ENCODE measurements at regions not wholly inside any gene's neighbourhood (a gene's known extent, or its start where the extent isn't known, plus 50 kb on each side); places are given as distances from the start of the nearest gene placed in this dataset.

GRCh38 chr2:116645155-116645554 is 1169.3 kb upstream of the DDX18 start:
- Histone ChIP-seq H3K36me3 (ENCODE audit: control insufficient read depth in 2 of 2, insufficient read depth in 2 of 2, low read length in 1 of 2) (no peaks in the 10 kb centered on the region), H3K4me1 (ENCODE audit: control insufficient read depth in 2 of 2, insufficient read depth in 2 of 2, low read length in 2 of 2) (no peaks in the 10 kb centered on the region), H3K27ac (ENCODE audit: low read depth in 1 of 2, low read length in 1 of 2) (no peak overlapping the region), H3K9me3 (ENCODE audit: control insufficient read depth in 2 of 2, insufficient read depth in 1 of 2, low read length in 1 of 2) (no peaks in the 10 kb centered on the region), H3K27me3 (ENCODE audit: control insufficient read depth in 2 of 2, insufficient read depth in 1 of 2, low read length in 1 of 2) (no peaks in the 10 kb centered on the region), H3K4me3 (ENCODE audit: low read length in 2 of 2) (no peak overlapping the region)
- 86% methylated on average over 1 of the region's 1 CpG for WGBS
- no peak for DNase-seq (ENCODE audit: low read depth in 6 of 9, low spot score in 9 of 9)

GRCh38 chr2:116668691-116669090 is 1145.8 kb upstream of the DDX18 start:
- H3K36me3 ChIP-seq (ENCODE audit: control insufficient read depth in 2 of 2, insufficient read depth in 2 of 2, low read length in 1 of 2): no peaks in the 10 kb centered on the region
- H3K4me3 ChIP-seq (ENCODE audit: low read length in 2 of 2): no peak overlapping the region
- no peak overlapping the region for H3K27ac ChIP-seq (ENCODE audit: low read depth in 1 of 2, low read length in 1 of 2)
- no peaks in the 10 kb centered on the region for H3K9me3 ChIP-seq (ENCODE audit: control insufficient read depth in 2 of 2, insufficient read depth in 1 of 2, low read length in 1 of 2)
- no peaks in the 10 kb centered on the region for H3K4me1 ChIP-seq (ENCODE audit: control insufficient read depth in 2 of 2, insufficient read depth in 2 of 2, low read length in 2 of 2)
- DNase-seq (ENCODE audit: low read depth in 6 of 9, low spot score in 9 of 9): no peak
- 91% methylated on average over 1 of the region's 1 CpG for WGBS
- H3K27me3 ChIP-seq (ENCODE audit: control insufficient read depth in 2 of 2, insufficient read depth in 1 of 2, low read length in 1 of 2): no peaks in the 10 kb centered on the region

- no peak overlapping the region for H3K27ac ChIP-seq (ENCODE audit: low read depth in 1 of 2, low read length in 1 of 2)
- no peak for DNase-seq (ENCODE audit: low read depth in 6 of 9, low spot score in 9 of 9)
- H3K27me3 ChIP-seq (ENCODE audit: control insufficient read depth in 2 of 2, insufficient read depth in 1 of 2, low read length in 1 of 2): no peaks in the 10 kb centered on the region
- H3K4me1 ChIP-seq (ENCODE audit: control insufficient read depth in 2 of 2, insufficient read depth in 2 of 2, low read length in 2 of 2): no peaks in the 10 kb centered on the region
- H3K9me3 ChIP-seq (ENCODE audit: control insufficient read depth in 2 of 2, insufficient read depth in 1 of 2, low read length in 1 of 2): no peaks in the 10 kb centered on the region
- no peak overlapping the region for H3K4me3 ChIP-seq (ENCODE audit: low read length in 2 of 2)
- 86% methylated on average over 2 of the region's 2 CpGs for WGBS
- H3K36me3 ChIP-seq (ENCODE audit: control insufficient read depth in 2 of 2, insufficient read depth in 2 of 2, low read length in 1 of 2): no peaks in the 10 kb centered on the region
These were observed 1144.7 kb upstream of the DDX18 start for GRCh38 chr2:116669782-116670181.

- Histone ChIP-seq H3K4me1 (ENCODE audit: control insufficient read depth in 2 of 2, insufficient read depth in 2 of 2, low read length in 2 of 2) (no peaks in the 10 kb centered on the region), H3K9me3 (ENCODE audit: control insufficient read depth in 2 of 2, insufficient read depth in 1 of 2, low read length in 1 of 2) (no peaks in the 10 kb centered on the region), H3K4me3 (ENCODE audit: low read length in 2 of 2) (no peak overlapping the region), H3K27me3 (ENCODE audit: control insufficient read depth in 2 of 2, insufficient read depth in 1 of 2, low read length in 1 of 2) (no peaks in the 10 kb centered on the region), H3K36me3 (ENCODE audit: control insufficient read depth in 2 of 2, insufficient read depth in 2 of 2, low read length in 1 of 2) (no peaks in the 10 kb centered on the region), H3K27ac (ENCODE audit: low read depth in 1 of 2, low read length in 1 of 2) (no peak overlapping the region)
- no peak for DNase-seq (ENCODE audit: low read depth in 6 of 9, low spot score in 9 of 9)
These were observed 1140.3 kb upstream of the DDX18 start for GRCh38 chr2:116674188-116674587.

GRCh38 chr2:116676776-116677175 is 1137.7 kb upstream of the DDX18 start:
- no peaks in the 10 kb centered on the region for H3K4me1 ChIP-seq (ENCODE audit: control insufficient read depth in 2 of 2, insufficient read depth in 2 of 2, low read length in 2 of 2)
- DNase-seq (ENCODE audit: low read depth in 6 of 9, low spot score in 9 of 9): no peak
- WGBS: 92% methylated on average over 2 of the region's 2 CpGs
- H3K27me3 ChIP-seq (ENCODE audit: control insufficient read depth in 2 of 2, insufficient read depth in 1 of 2, low read length in 1 of 2): no peaks in the 10 kb centered on the region
- no peaks in the 10 kb centered on the region for H3K36me3 ChIP-seq (ENCODE audit: control insufficient read depth in 2 of 2, insufficient read depth in 2 of 2, low read length in 1 of 2)
- no peak overlapping the region for H3K27ac ChIP-seq (ENCODE audit: low read depth in 1 of 2, low read length in 1 of 2)
- no peaks in the 10 kb centered on the region for H3K9me3 ChIP-seq (ENCODE audit: control insufficient read depth in 2 of 2, insufficient read depth in 1 of 2, low read length in 1 of 2)
- no peak overlapping the region for H3K4me3 ChIP-seq (ENCODE audit: low read length in 2 of 2)

GRCh38 chr2:116680256-116680936 is 1134.1 kb upstream of the DDX18 start:
- DNase-seq (ENCODE audit: low read depth in 6 of 9, low spot score in 9 of 9): no peak
- H3K9me3 ChIP-seq (ENCODE audit: control insufficient read depth in 2 of 2, insufficient read depth in 1 of 2, low read length in 1 of 2): no peaks in the 10 kb centered on the region
- no peaks in the 10 kb centered on the region for H3K36me3 ChIP-seq (ENCODE audit: control insufficient read depth in 2 of 2, insufficient read depth in 2 of 2, low read length in 1 of 2)
- H3K4me1 ChIP-seq (ENCODE audit: control insufficient read depth in 2 of 2, insufficient read depth in 2 of 2, low read length in 2 of 2): no peaks in the 10 kb centered on the region
- H3K4me3 ChIP-seq (ENCODE audit: low read length in 2 of 2): no peak overlapping the region
- H3K27me3 ChIP-seq (ENCODE audit: control insufficient read depth in 2 of 2, insufficient read depth in 1 of 2, low read length in 1 of 2): no peaks in the 10 kb centered on the region
- H3K27ac ChIP-seq (ENCODE audit: low read depth in 1 of 2, low read length in 1 of 2): no peak overlapping the region

- Histone ChIP-seq H3K9me3 (ENCODE audit: control insufficient read depth in 2 of 2, insufficient read depth in 1 of 2, low read length in 1 of 2) (peaks cover 0 to 4% of the 10 kb centered on the region in 2 donors), H3K4me1 (ENCODE audit: control insufficient read depth in 2 of 2, insufficient read depth in 2 of 2, low read length in 2 of 2) (no peaks in the 10 kb centered on the region), H3K27me3 (ENCODE audit: control insufficient read depth in 2 of 2, insufficient read depth in 1 of 2, low read length in 1 of 2) (no peaks in the 10 kb centered on the region), H3K27ac (ENCODE audit: low read depth in 1 of 2, low read length in 1 of 2) (no peak overlapping the region), H3K4me3 (ENCODE audit: low read length in 2 of 2) (no peak overlapping the region), H3K36me3 (ENCODE audit: control insufficient read depth in 2 of 2, insufficient read depth in 2 of 2, low read length in 1 of 2) (no peaks in the 10 kb centered on the region)
- no peak for DNase-seq (ENCODE audit: low read depth in 6 of 9, low spot score in 9 of 9)
These were observed 1127.1 kb upstream of the DDX18 start for GRCh38 chr2:116687371-116687770.

GRCh38 chr2:116692988-116693387 is 1121.5 kb upstream of the DDX18 start:
- H3K36me3 ChIP-seq (ENCODE audit: control insufficient read depth in 2 of 2, insufficient read depth in 2 of 2, low read length in 1 of 2): no peaks in the 10 kb centered on the region
- DNase-seq (ENCODE audit: low read depth in 6 of 9, low spot score in 9 of 9): no peak
- no peaks in the 10 kb centered on the region for H3K27me3 ChIP-seq (ENCODE audit: control insufficient read depth in 2 of 2, insufficient read depth in 1 of 2, low read length in 1 of 2)
- 67% methylated on average over 2 of the region's 2 CpGs for WGBS
- no peaks in the 10 kb centered on the region for H3K4me1 ChIP-seq (ENCODE audit: control insufficient read depth in 2 of 2, insufficient read depth in 2 of 2, low read length in 2 of 2)
- H3K27ac ChIP-seq (ENCODE audit: low read depth in 1 of 2, low read length in 1 of 2): no peak overlapping the region
- H3K4me3 ChIP-seq (ENCODE audit: low read length in 2 of 2): no peak overlapping the region
- H3K9me3 ChIP-seq (ENCODE audit: control insufficient read depth in 2 of 2, insufficient read depth in 1 of 2, low read length in 1 of 2): peaks cover 0 to 4% of the 10 kb centered on the region in 2 donors

GRCh38 chr2:116696223-116696622 is 1118.3 kb upstream of the DDX18 start:
- 81% methylated on average over 4 of the region's 4 CpGs for WGBS
- Histone ChIP-seq H3K36me3 (ENCODE audit: control insufficient read depth in 2 of 2, insufficient read depth in 2 of 2, low read length in 1 of 2) (no peaks in the 10 kb centered on the region), H3K4me3 (ENCODE audit: low read length in 2 of 2) (no peak overlapping the region), H3K27me3 (ENCODE audit: control insufficient read depth in 2 of 2, insufficient read depth in 1 of 2, low read length in 1 of 2) (no peaks in the 10 kb centered on the region), H3K9me3 (ENCODE audit: control insufficient read depth in 2 of 2, insufficient read depth in 1 of 2, low read length in 1 of 2) (no peaks in the 10 kb centered on the region), H3K4me1 (ENCODE audit: control insufficient read depth in 2 of 2, insufficient read depth in 2 of 2, low read length in 2 of 2) (no peaks in the 10 kb centered on the region), H3K27ac (ENCODE audit: low read depth in 1 of 2, low read length in 1 of 2) (no peak overlapping the region)
- no peak for DNase-seq (ENCODE audit: low read depth in 6 of 9, low spot score in 9 of 9)

- no peak for DNase-seq (ENCODE audit: low read depth in 6 of 9, low spot score in 9 of 9)
- Histone ChIP-seq H3K9me3 (ENCODE audit: control insufficient read depth in 2 of 2, insufficient read depth in 1 of 2, low read length in 1 of 2) (no peaks in the 10 kb centered on the region), H3K4me1 (ENCODE audit: control insufficient read depth in 2 of 2, insufficient read depth in 2 of 2, low read length in 2 of 2) (no peaks in the 10 kb centered on the region), H3K27ac (ENCODE audit: low read depth in 1 of 2, low read length in 1 of 2) (no peak overlapping the region), H3K36me3 (ENCODE audit: control insufficient read depth in 2 of 2, insufficient read depth in 2 of 2, low read length in 1 of 2) (no peaks in the 10 kb centered on the region), H3K27me3 (ENCODE audit: control insufficient read depth in 2 of 2, insufficient read depth in 1 of 2, low read length in 1 of 2) (no peaks in the 10 kb centered on the region), H3K4me3 (ENCODE audit: low read length in 2 of 2) (no peak overlapping the region)
These were observed 1117.6 kb upstream of the DDX18 start for GRCh38 chr2:116696903-116697302.

Data from thymus (tissue), 11 donors.